Natural killer cell (primary cell): ENCODE measurements at regions not wholly inside any gene's neighbourhood (a gene's known extent, or its start where the extent isn't known, plus 50 kb on each side); places are given as distances from the start of the nearest gene placed in this dataset.

ENCODE experiments used
- ATAC-seq, 3 donors: fragments of 150-1000 bp in 2 of 3; fragments of 200-7000 bp in 1 of 3; cut with Tn5 transposase; 1 replicate in 1 of 3; 2 replicates in 2 of 3; pipeline ENCODE4 v1.10.0; 2021; ENCODE audit warnings: mild to moderate bottlenecking in 2 of 3, moderate library complexity in 2 of 3
- DNase-seq, 2 donors: peaks; one replicate each; pipeline versions ENCODE4 v3.0.0 to v3.0.0-alpha.2; 2013 to 2021; ENCODE audit warnings: mixed read lengths in 1 of 2
- H3K27ac ChIP-seq: one replicate; pipeline ENCODE4 v1.5.1; 2013; ENCODE audit warnings: mild to moderate bottlenecking, low read length
- H3K27me3 ChIP-seq: one replicate; pipeline ENCODE4 v1.6.1; 2013; ENCODE audit warnings: low read length; ENCODE audit not compliant: control insufficient read depth, insufficient read depth
- H3K36me3 ChIP-seq: one replicate; pipeline ENCODE4 v1.6.1; 2013; ENCODE audit warnings: low read length; ENCODE audit not compliant: control insufficient read depth, insufficient read depth
- H3K4me1 ChIP-seq: one replicate; pipeline ENCODE4 v1.6.1; 2013; ENCODE audit warnings: low read length; ENCODE audit not compliant: control insufficient read depth, insufficient read depth
- H3K4me3 ChIP-seq: one replicate; pipeline ENCODE4 v1.5.1; 2013; ENCODE audit warnings: low read length
- H3K9me3 ChIP-seq: one replicate; pipeline ENCODE4 v1.6.1; 2013; ENCODE audit warnings: low read length; ENCODE audit not compliant: control insufficient read depth, insufficient read depth
- H3K27ac Mint-ChIP-seq, 2 donors: one replicate each; pipeline ENCODE4 v1.8.0; 2022; ENCODE audit warnings: mild to moderate bottlenecking in 2 of 2, mixed read lengths in 2 of 2, moderate library complexity in 1 of 2
- H3K27me3 Mint-ChIP-seq, 2 donors: one replicate each; pipeline ENCODE4 v1.8.0; 2022; ENCODE audit warnings: low read depth in 2 of 2, mixed read lengths in 2 of 2
- H3K36me3 Mint-ChIP-seq: one replicate; pipeline ENCODE4 v1.8.0; 2022; ENCODE audit warnings: mixed read lengths
- H3K4me1 Mint-ChIP-seq, 2 donors: one replicate each; pipeline ENCODE4 v1.8.0; 2022; ENCODE audit warnings: mixed read lengths in 2 of 2
- H3K4me3 Mint-ChIP-seq: one replicate; pipeline ENCODE4 v1.8.0; 2022; ENCODE audit warnings: mild to moderate bottlenecking, moderate library complexity, mixed read lengths
- H3K9me3 Mint-ChIP-seq, 2 donors: one replicate each; pipeline ENCODE4 v1.8.0; 2022; ENCODE audit warnings: mixed read lengths in 2 of 2
- WGBS: methylation state at CpG from one replicate; pipeline ENCODE4 v1.1.7; 2013; ENCODE audit warnings: missing lambda C conversion rate; ENCODE audit not compliant: insufficient coverage; 5-methylcytosine and 5-hydroxymethylcytosine counted together
- intact Hi-C: fragments of 100-400 bp; cut with micrococcal nuclease; formaldehyde crosslinking; loops from one replicate; pipeline ENCODE4 v1.14.2; 2022
- TF ChIP-seq, protein P1 (sequence below): fragments of 200-600 bp; IDR thresholded peaks from one replicate; pipeline ENCODE4 v1.8.0; 2022; ENCODE audit warnings: antibody characterized with exemption

DNA sequence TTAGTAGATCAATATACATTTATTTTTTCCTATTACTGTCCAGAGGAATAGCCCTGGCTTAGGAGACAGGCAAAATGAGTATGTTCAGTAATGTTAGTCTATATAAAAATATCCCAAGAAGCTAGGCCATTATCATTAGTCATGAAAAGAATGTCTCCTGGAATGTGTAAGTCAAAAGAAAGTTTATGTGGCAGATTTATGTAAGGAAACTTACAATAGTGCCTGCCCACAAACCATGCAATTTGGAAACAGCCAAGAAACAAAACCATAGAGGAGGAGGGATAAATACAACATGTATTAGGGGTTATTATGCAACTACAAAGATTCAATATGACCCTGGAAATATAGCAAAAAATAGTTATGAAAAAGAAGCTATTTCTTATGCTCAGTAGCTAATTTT, 96.3 kb downstream of the NOL4 start:
- Histone ChIP-seq H3K4me3 (no peak overlapping the region), H3K4me1 (no peaks in the 10 kb centered on the region), H3K27me3 (no peaks in the 10 kb centered on the region), H3K27ac (no peak overlapping the region), H3K9me3 (no peaks in the 10 kb centered on the region), H3K36me3 (no peaks in the 10 kb centered on the region)
- Mint-ChIP-seq H3K27me3 (no peaks in the 10 kb centered on the region), H3K4me3 (no peak overlapping the region), H3K36me3 (no peaks in the 10 kb centered on the region), H3K27ac (no peak overlapping the region), H3K4me1 (no peaks in the 10 kb centered on the region), H3K9me3 (peaks cover 0 to 1% of the 10 kb centered on the region in 2 donors)
- ATAC-seq (no peak), DNase-seq (no peak)
- intact Hi-C loops, result no loop called here
- TF ChIP-seq, protein P1, sequence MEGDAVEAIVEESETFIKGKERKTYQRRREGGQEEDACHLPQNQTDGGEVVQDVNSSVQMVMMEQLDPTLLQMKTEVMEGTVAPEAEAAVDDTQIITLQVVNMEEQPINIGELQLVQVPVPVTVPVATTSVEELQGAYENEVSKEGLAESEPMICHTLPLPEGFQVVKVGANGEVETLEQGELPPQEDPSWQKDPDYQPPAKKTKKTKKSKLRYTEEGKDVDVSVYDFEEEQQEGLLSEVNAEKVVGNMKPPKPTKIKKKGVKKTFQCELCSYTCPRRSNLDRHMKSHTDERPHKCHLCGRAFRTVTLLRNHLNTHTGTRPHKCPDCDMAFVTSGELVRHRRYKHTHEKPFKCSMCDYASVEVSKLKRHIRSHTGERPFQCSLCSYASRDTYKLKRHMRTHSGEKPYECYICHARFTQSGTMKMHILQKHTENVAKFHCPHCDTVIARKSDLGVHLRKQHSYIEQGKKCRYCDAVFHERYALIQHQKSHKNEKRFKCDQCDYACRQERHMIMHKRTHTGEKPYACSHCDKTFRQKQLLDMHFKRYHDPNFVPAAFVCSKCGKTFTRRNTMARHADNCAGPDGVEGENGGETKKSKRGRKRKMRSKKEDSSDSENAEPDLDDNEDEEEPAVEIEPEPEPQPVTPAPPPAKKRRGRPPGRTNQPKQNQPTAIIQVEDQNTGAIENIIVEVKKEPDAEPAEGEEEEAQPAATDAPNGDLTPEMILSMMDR, result no peak

DNA sequence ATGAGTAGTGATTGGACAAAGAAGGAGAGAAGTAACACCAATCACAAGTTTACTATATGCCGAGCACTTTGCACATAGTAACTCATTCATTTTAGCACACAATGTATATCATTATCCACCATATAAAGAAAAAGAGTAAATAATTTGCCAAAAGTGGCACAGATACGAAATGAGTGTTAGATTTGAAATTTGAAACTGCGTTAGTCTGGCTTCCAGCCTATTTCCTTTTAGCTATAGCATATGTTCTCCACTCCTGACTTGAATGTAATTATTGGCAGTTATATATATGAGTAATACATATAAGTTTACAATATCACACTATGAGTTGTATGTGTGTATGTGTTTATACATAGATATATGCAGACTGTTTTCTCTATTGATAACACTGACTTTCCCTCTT, 98.6 kb downstream of the NOL4 start:
- Histone ChIP-seq H3K4me1 (no peaks in the 10 kb centered on the region), H3K4me3 (no peak overlapping the region), H3K27ac (no peak overlapping the region), H3K36me3 (no peaks in the 10 kb centered on the region), H3K27me3 (no peaks in the 10 kb centered on the region), H3K9me3 (no peaks in the 10 kb centered on the region)
- no peaks in the 10 kb centered on the region for H3K9me3 Mint-ChIP-seq
- WGBS, result 82% methylated on average over 2 of the region's 3 CpGs
- H3K36me3 Mint-ChIP-seq, result no peaks in the 10 kb centered on the region
- H3K4me1 Mint-ChIP-seq, result no peaks in the 10 kb centered on the region
- no peaks in the 10 kb centered on the region for H3K27me3 Mint-ChIP-seq
- no peak overlapping the region for H3K4me3 Mint-ChIP-seq
- TF ChIP-seq, protein P1, result no peak
- no peak for ATAC-seq
- intact Hi-C loops, result no loop called here
- DNase-seq, result no peak
- H3K27ac Mint-ChIP-seq, result no peak overlapping the region

DNA sequence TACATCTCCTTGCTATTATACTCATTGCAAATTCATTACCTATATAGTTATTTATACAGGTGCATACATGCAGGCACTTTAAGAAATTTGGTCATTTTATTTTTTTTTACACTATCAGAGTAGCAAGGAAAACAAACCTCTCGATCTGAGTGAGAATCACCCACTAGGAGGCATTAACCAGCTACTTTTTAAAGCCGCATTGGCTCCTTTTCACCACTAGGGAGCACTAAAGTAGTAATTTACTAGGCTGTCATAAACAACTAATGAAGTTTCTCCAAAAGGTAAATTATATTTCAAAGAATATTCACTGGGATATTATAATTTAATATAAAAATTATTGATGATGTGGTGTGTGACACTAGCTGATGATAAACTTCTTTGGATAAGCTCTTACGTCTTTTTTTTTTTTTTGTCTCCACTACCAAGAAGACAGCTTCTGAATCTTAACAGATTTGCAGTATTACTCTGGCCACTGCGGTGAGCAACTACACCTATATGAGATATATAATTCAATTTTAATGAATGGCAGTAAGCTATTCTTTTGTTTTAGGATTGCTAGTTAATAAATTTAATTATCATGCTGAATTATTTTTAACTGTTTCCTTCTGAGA, 101.9 kb downstream of the NOL4 start:
- no peak overlapping the region for H3K4me3 Mint-ChIP-seq
- H3K9me3 Mint-ChIP-seq, result no peaks in the 10 kb centered on the region
- H3K4me3 ChIP-seq, result no peak overlapping the region
- 0% methylated on average over 2 of the region's 4 CpGs for WGBS
- intact Hi-C loops, result loop anchor here (5.0 kb wide), 1 partner anchor 664 kb away; no protein-coding TSS in a partner anchor
- peak in 1 of 3 donors; percentile 51 for ATAC-seq
- no peaks in the 10 kb centered on the region for H3K9me3 ChIP-seq
- H3K27me3 ChIP-seq, result no peaks in the 10 kb centered on the region
- no peaks in the 10 kb centered on the region for H3K36me3 ChIP-seq
- no peaks in the 10 kb centered on the region for H3K4me1 Mint-ChIP-seq
- no peak for DNase-seq
- H3K27ac ChIP-seq, result no peak overlapping the region
- no peaks in the 10 kb centered on the region for H3K36me3 Mint-ChIP-seq
- no peaks in the 10 kb centered on the region for H3K27me3 Mint-ChIP-seq
- TF ChIP-seq, protein P1, result peak; percentile 48
- no peaks in the 10 kb centered on the region for H3K4me1 ChIP-seq
- H3K27ac Mint-ChIP-seq, result no peak overlapping the region

DNA sequence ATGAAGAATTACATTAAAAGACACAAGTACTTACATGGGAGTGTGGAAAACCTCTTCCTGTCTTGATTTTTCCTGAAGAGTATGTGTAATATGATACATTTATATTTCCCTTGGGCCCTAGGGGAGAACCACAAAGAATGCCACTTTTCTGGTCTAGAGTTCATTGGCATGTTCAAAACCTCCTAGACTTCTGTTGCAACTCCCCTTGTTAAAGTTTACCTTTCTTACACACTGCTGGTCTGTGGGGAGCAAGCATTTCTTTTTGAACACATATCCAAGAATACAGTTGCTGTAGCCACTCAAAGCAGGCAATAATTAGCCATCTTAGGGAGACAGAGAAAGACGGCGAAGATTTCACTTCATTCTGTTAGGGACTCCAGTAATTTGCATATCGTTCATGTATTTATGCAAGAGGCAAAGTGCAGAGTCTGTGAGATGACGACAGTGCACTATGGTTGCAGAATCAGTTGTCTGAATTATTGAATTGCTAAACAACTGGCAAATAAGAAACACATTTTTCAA, 103.5 kb downstream of the NOL4 start:
- no peaks in the 10 kb centered on the region for H3K36me3 ChIP-seq
- no peaks in the 10 kb centered on the region for H3K4me1 ChIP-seq
- no peaks in the 10 kb centered on the region for H3K9me3 ChIP-seq
- Mint-ChIP-seq H3K27ac (no peak overlapping the region), H3K9me3 (no peaks in the 10 kb centered on the region), H3K4me1 (no peaks in the 10 kb centered on the region), H3K27me3 (no peaks in the 10 kb centered on the region), H3K4me3 (no peak overlapping the region), H3K36me3 (no peaks in the 10 kb centered on the region)
- TF ChIP-seq, protein P1, result no peak
- H3K27ac ChIP-seq, result no peak overlapping the region
- no peak overlapping the region for H3K4me3 ChIP-seq
- H3K27me3 ChIP-seq, result no peaks in the 10 kb centered on the region
- ATAC-seq (no peak), DNase-seq (no peak)
- 72% methylated on average over 4 of the region's 4 CpGs for WGBS
- intact Hi-C loops, result loop anchor here (5.0 kb wide), 1 partner anchor 666 kb away; no protein-coding TSS in a partner anchor
